NCI-H82 (cell line): ENCODE measurements at regions not wholly inside any gene's neighbourhood (a gene's known extent, or its start where the extent isn't known, plus 50 kb on each side); places are given as distances from the start of the nearest gene placed in this dataset.
A peak's percentile ranks its signal among the peaks of the same experiment; 100 is the strongest.

Source experiments
- DNase-seq: peaks from one replicate; lab custom pipeline; 2025; lab: John Stamatoyannopoulos, UW

GRCh38 chr13:90402613-90403012 is 944.9 kb upstream of the MIR17HG start:
- no peak for DNase-seq

- peak; percentile 96 for DNase-seq
Measured at GRCh38 chr13:90403330-90404082, 944.0 kb upstream of the MIR17HG start.

GRCh38 chr13:90405301-90405700 is 942.2 kb upstream of the MIR17HG start:
- no peak for DNase-seq

GRCh38 chr13:90412980-90413379 is 934.5 kb upstream of the MIR17HG start:
- DNase-seq: no peak

- DNase-seq: no peak
Measured at GRCh38 chr13:90413548-90413947, 933.9 kb upstream of the MIR17HG start.

GRCh38 chr13:90414691-90415596 is 932.5 kb upstream of the MIR17HG start:
- DNase-seq: no peak

GRCh38 chr13:90415902-90416301 is 931.6 kb upstream of the MIR17HG start:
- peak; percentile 42 for DNase-seq

GRCh38 chr13:90416519-90416918 is 931.0 kb upstream of the MIR17HG start:
- no peak for DNase-seq

GRCh38 chr13:90416938-90417337 is 930.5 kb upstream of the MIR17HG start:
- peak; percentile 62 for DNase-seq

- no peak for DNase-seq
Measured at GRCh38 chr13:90420683-90421082, 926.8 kb upstream of the MIR17HG start.

- peak; percentile 13 for DNase-seq
Measured at GRCh38 chr13:90427322-90428272, 919.9 kb upstream of the MIR17HG start.

GRCh38 chr13:90428522-90429210 is 918.8 kb upstream of the MIR17HG start:
- DNase-seq: no peak

- no peak for DNase-seq
Measured at GRCh38 chr13:90430127-90430526, 917.4 kb upstream of the MIR17HG start.

- no peak for DNase-seq
Measured at GRCh38 chr13:90436697-90437096, 910.8 kb upstream of the MIR17HG start.

- DNase-seq: no peak
Measured at GRCh38 chr13:90438576-90438975, 908.9 kb upstream of the MIR17HG start.

GRCh38 chr13:90443268-90443667 is 904.2 kb upstream of the MIR17HG start:
- no peak for DNase-seq

- DNase-seq: no peak
Measured at GRCh38 chr13:90444232-90444631, 903.3 kb upstream of the MIR17HG start.

GRCh38 chr13:90445179-90445578 is 902.3 kb upstream of the MIR17HG start:
- peak; percentile 45 for DNase-seq

- no peak for DNase-seq
Measured at GRCh38 chr13:90447034-90447733, 900.3 kb upstream of the MIR17HG start.

GRCh38 chr13:90447734-90448101 is 899.8 kb upstream of the MIR17HG start:
- no peak for DNase-seq
